ENCODE measurements at regions not wholly inside any gene's neighbourhood (a gene's known extent, or its start where the extent isn't known, plus 50 kb on each side); places are given as distances from the start of the nearest gene placed in this dataset.

DNA sequence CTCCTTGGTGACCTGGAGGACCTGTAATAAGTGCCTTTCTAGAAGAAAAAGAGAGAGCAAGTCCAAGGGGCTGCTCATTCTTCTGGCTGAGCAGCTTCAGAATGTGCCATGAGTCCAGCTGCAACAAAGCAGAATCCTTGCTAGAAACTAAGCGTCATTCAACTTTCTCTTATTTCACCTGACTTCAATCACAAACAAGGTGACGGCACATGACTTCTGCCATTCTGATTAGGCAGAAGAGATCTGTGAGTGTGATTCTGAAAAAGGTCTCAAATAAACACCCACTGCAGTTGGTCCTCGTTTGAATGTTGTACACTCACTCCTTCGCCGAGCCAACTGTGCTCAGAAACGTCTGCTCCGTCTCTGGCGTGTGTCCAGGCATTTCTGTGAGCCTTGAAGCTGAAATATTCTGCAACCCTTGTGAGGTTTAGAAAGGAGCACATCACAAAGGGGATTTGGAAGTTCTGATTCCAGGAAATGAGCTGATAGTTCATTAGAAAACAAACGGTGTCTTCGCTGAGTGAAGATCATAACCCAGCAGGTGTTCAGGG, 623.8 kb upstream of the KIRREL3 start:
- TF ChIP-seq EZH2phosphoT487 (IDR thresholded peaks at IDR 0.05; ENCODE audit: borderline replicate concordance, low read depth, low read length) = no peak
- TF ChIP-seq, protein P1, sequence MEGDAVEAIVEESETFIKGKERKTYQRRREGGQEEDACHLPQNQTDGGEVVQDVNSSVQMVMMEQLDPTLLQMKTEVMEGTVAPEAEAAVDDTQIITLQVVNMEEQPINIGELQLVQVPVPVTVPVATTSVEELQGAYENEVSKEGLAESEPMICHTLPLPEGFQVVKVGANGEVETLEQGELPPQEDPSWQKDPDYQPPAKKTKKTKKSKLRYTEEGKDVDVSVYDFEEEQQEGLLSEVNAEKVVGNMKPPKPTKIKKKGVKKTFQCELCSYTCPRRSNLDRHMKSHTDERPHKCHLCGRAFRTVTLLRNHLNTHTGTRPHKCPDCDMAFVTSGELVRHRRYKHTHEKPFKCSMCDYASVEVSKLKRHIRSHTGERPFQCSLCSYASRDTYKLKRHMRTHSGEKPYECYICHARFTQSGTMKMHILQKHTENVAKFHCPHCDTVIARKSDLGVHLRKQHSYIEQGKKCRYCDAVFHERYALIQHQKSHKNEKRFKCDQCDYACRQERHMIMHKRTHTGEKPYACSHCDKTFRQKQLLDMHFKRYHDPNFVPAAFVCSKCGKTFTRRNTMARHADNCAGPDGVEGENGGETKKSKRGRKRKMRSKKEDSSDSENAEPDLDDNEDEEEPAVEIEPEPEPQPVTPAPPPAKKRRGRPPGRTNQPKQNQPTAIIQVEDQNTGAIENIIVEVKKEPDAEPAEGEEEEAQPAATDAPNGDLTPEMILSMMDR (conservative IDR thresholded peaks at IDR 0.05; ENCODE audit: low read length) = no peak
